GM21390 (cell line): ENCODE measurements at regions not wholly inside any gene's neighbourhood (a gene's known extent, or its start where the extent isn't known, plus 50 kb on each side); places are given as distances from the start of the nearest gene placed in this dataset.
"Not testable (repeated sequence)": the region's sequence is repeated elsewhere in the genome, so short reads cannot be mapped to it uniquely, and the experiment has no call there.

ENCODE experiments used
- ATAC-seq: cut with Tn5 transposase; IDR thresholded peaks from one replicate; pipeline ENCODE4 v1.9.1; 2021; ENCODE audit not compliant: unreplicated experiment

- not testable (repeated sequence) for ATAC-seq
Observed at GRCh38 chr22:25504017-25504416, 60.5 kb upstream of the GRK3 start.

GRCh38 chr22:25508161-25508560 is 56.3 kb upstream of the GRK3 start:
- no peak for ATAC-seq

GRCh38 chr22:25508761-25509321 is 55.6 kb upstream of the GRK3 start:
- ATAC-seq = no peak

GRCh38 chr22:25509374-25509791 is 55.1 kb upstream of the GRK3 start:
- no peak for ATAC-seq

GRCh38 chr22:25510876-25511275 is 53.6 kb upstream of the GRK3 start:
- ATAC-seq = no peak

- no peak for ATAC-seq
Observed at GRCh38 chr22:25511725-25512124, 52.8 kb upstream of the GRK3 start.

- ATAC-seq = no peak
Observed at GRCh38 chr22:25514436-25515180, 49.9 kb upstream of the GRK3 start.
